ENCODE measurements at regions not wholly inside any gene's neighbourhood (a gene's known extent, or its start where the extent isn't known, plus 50 kb on each side); places are given as distances from the start of the nearest gene placed in this dataset.

GRCh38 chr3:105162448-105162847 is 204.3 kb upstream of the ALCAM start:
- Histone ChIP-seq H3K9me3 (no peaks in the 10 kb centered on the region), H3K27ac (no peak overlapping the region), H3K4me3 (replicated peaks in 1 of 3) (no peak overlapping the region), H3K4me1 (no peaks in the 10 kb centered on the region), H3K27me3 (no peaks in the 10 kb centered on the region), H3K36me3 (no peaks in the 10 kb centered on the region)
- TF ChIP-seq POLR2A (IDR thresholded peaks at IDR 0.05) (no peak), CTCF (IDR thresholded peaks at IDR 0.05) (no peak)
- WGBS, 2 donors: 81 to 86% methylated on average over 1 of the region's 1 CpG
- DNase-seq: no peak
- intact Hi-C loops (cut with DNase I): no loop called here

- WGBS, 2 donors: 31 to 43% methylated on average over 1 of the region's 1 CpG
- H3K4me3 ChIP-seq (replicated peaks in 1 of 3): no peak overlapping the region
- no peaks in the 10 kb centered on the region for H3K9me3 ChIP-seq
- no peaks in the 10 kb centered on the region for H3K4me1 ChIP-seq
- DNase-seq: no peak
- TF ChIP-seq POLR2A (IDR thresholded peaks at IDR 0.05) (no peak), CTCF (IDR thresholded peaks at IDR 0.05) (no peak)
- H3K36me3 ChIP-seq: no peaks in the 10 kb centered on the region
- intact Hi-C loops (cut with DNase I): no loop called here
- H3K27me3 ChIP-seq: no peaks in the 10 kb centered on the region
- no peak overlapping the region for H3K27ac ChIP-seq
Observed at GRCh38 chr3:105166893-105167292, 199.8 kb upstream of the ALCAM start.

GRCh38 chr3:105170423-105170822 is 196.3 kb upstream of the ALCAM start:
- Histone ChIP-seq H3K27me3 (no peaks in the 10 kb centered on the region), H3K27ac (no peak overlapping the region), H3K9me3 (no peaks in the 10 kb centered on the region), H3K4me3 (replicated peaks in 1 of 3) (no peak overlapping the region), H3K36me3 (no peaks in the 10 kb centered on the region), H3K4me1 (no peaks in the 10 kb centered on the region)
- intact Hi-C loops (cut with DNase I): no loop called here
- no peak for DNase-seq
- TF ChIP-seq CTCF (IDR thresholded peaks at IDR 0.05) (no peak), POLR2A (IDR thresholded peaks at IDR 0.05) (no peak)

- WGBS, 2 donors: 65 to 72% methylated on average over 4 of the region's 4 CpGs
- Histone ChIP-seq H3K9me3 (no peaks in the 10 kb centered on the region), H3K27ac (no peak overlapping the region), H3K4me3 (replicated peaks in 1 of 3) (no peak overlapping the region), H3K4me1 (no peaks in the 10 kb centered on the region), H3K27me3 (no peaks in the 10 kb centered on the region), H3K36me3 (no peaks in the 10 kb centered on the region)
- no peak for TF ChIP-seq CTCF (IDR thresholded peaks at IDR 0.05)
- TF ChIP-seq POLR2A (IDR thresholded peaks at IDR 0.05): no peak
- intact Hi-C loops (cut with DNase I): no loop called here
- no peak for DNase-seq
Observed at GRCh38 chr3:105174017-105174615, 192.6 kb upstream of the ALCAM start.

GRCh38 chr3:105177576-105177975 is 189.1 kb upstream of the ALCAM start:
- Histone ChIP-seq H3K27me3 (no peaks in the 10 kb centered on the region), H3K36me3 (no peaks in the 10 kb centered on the region), H3K9me3 (no peaks in the 10 kb centered on the region), H3K4me1 (no peaks in the 10 kb centered on the region), H3K4me3 (replicated peaks in 1 of 3) (no peak overlapping the region), H3K27ac (no peak overlapping the region)
- no peak for TF ChIP-seq CTCF (IDR thresholded peaks at IDR 0.05)
- no peak for TF ChIP-seq POLR2A (IDR thresholded peaks at IDR 0.05)
- 77 to 81% methylated on average over 2 of the region's 2 CpGs for WGBS, 2 donors
- intact Hi-C loops (cut with DNase I): no loop called here
- no peak for DNase-seq
